HG03342 (cell line): ENCODE measurements at regions not wholly inside any gene's neighbourhood (a gene's known extent, or its start where the extent isn't known, plus 50 kb on each side); places are given as distances from the start of the nearest gene placed in this dataset.
A peak's percentile ranks its signal among the peaks of the same experiment; 100 is the strongest.

Experiments used
- ATAC-seq: cut with Tn5 transposase; IDR thresholded peaks from one replicate; pipeline ENCODE4 v1.9.1; 2021; ENCODE audit warnings: mild to moderate bottlenecking, moderate library complexity; ENCODE audit not compliant: unreplicated experiment

DNA sequence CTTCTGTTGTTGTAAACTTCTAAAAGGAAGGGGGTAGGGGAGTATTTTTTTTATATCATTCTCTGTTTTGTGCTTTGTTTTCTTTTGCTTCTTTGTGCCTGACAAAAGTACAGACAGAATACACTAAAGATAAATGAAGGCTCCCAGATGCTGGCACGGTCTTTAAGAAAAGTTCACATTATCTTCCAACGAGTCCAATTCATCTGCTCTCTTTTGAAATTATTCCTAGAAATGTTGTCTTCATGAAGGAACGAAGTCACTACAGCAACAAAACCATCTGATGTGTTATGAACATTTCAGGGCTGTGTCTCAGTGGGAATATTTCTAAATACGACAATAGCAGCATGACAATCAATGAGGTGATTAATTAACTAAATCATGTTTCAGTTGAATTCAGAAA, 813.8 kb upstream of the HTR2C start:
- ATAC-seq = no peak

DNA sequence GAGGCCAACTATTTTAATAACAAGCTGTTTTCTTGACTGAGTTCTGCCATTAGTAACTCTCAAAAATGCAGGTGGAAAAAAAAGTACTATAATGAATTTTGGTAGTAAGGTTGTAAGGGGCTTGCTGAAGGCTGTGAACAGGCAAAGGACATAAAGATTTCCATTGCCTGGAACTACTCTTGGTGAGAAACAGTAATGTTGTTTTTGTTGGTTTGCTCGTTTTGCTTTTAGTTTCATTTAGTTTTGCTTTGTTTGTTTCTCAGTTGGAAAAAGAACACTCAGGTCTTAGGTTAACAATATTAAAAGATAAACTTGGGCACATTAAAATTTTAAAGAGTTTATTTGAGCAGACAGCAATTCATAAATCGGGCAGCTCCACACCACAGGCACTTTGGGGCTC, 824.5 kb upstream of the HTR2C start:
- ATAC-seq = no peak

DNA sequence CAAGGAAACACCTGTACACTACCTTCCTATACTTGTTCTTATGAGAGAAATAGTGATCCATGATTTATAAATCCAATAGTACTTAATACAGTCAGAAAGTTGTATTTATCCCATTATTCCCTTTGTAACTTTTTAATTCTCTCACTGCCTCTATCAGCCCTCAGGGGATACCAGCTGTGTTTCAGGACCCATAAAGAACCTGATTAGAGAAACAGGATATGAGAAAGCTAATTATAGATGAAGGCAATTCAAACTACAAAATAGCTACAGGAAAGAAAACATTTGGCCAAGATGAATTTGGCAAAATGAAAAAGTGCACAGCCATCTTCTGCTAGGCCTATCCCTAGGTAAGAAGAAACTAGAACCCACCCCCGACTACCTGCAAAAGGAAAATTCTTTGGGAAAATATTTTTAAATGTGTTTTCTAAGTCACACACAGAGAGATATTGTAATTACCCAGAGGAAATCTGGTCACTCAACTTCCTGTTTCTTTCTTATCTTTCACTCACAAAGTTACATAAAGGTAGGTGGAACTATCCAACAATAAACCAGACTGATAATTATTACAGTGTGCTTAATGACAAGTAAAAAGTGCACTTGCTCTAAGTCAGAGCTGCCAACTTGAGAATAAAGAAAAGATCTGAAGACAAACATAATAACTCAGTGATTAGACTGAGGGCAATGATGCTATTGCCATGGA, 836.5 kb upstream of the HTR2C start:
- peak; percentile 60 for ATAC-seq

DNA sequence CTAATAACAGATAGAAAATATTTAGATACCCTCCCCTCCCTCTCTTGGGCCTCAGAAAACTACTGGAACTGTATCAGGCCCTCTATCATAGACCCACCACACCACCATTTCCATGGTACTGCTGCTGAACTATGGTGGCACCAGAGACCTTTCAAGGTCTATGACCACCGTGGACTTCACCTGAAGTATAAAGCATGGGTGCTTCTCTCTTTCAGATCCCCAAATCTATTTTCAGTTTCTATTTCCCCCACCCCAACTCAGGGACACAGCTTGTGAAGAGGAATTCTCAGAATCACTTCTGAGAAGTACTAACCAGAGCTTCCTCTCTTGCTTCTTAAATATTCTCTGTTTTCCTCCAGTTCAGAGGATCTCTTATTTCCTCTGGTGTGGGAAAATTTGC, 840.8 kb upstream of the HTR2C start:
- peak; percentile 73 for ATAC-seq

DNA sequence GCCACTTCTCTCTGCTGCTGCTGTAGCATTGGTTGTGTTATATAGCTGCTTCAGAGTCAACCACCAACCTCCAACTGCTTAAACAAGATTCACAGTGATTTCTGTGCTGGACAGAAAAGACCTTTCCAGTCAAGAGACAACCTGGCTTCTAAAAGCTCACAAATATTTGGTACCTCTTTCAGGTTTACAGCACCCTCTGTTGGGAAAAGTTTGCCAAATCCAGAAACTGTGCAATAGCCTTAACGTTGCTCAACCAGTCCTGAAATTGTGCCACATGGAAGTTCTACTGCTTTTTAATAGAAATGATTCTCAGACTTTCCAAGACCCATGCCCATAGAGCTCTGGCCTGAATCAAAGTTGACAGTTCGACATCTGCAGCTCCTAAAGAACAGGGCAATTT, 842.1 kb upstream of the HTR2C start:
- ATAC-seq = no peak

DNA sequence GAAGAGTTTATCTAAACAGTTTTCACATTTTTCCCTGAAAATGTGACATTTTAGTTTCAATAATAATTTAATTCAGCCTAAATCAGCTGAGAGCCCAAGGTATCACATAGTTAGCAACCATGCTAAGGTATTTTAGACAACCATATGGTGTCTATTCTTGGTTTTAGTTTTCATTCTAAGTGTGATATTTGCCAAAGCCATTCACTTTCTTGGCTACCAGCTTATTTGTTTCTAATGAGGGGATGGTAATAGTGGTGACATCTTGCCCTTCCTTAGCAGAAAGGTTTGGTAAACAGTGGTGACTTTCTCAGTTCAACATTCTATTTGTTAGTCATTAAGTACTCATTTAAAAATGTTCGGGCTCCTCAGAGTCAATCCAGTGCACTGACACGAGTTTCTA, 854.9 kb upstream of the HTR2C start:
- ATAC-seq = no peak

DNA sequence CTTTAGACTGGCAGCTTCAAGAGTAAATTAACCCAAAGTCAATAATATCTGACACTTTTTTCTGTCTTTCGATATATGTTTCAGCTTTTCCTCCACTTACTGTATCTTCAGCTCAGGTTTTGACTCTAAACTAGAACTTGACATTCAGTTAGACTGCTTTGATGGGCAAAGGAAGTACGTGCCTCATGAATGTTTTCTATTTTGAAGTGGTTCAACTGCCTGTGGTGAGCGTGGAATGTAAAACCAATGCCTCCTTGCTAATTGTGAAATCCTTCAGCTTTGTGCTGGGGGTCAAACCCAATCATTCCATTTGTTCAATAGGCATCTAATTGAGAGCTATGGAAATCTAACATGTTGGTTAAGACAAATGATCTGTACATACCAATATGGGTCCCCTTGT, 857.0 kb upstream of the HTR2C start:
- no peak for ATAC-seq

DNA sequence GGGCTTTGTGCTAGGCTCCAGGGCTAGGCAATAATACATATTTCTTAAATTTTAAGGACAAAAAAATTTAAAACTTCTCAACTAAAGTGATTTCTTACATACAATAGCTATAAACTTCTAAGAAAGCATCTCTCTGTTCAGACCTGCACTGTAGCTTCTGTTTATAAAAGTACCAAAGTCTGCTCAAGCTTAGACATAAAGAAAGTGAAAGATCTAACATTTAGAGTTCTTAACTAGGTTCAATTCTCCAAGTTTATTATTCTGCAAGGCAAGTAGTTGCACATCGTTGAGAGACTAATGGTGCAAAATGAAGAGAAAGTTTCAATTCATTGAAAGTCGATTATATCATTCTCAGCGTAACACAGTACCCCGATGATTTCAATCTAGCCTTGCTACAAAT, 857.4 kb upstream of the HTR2C start:
- ATAC-seq = peak; percentile 47

DNA sequence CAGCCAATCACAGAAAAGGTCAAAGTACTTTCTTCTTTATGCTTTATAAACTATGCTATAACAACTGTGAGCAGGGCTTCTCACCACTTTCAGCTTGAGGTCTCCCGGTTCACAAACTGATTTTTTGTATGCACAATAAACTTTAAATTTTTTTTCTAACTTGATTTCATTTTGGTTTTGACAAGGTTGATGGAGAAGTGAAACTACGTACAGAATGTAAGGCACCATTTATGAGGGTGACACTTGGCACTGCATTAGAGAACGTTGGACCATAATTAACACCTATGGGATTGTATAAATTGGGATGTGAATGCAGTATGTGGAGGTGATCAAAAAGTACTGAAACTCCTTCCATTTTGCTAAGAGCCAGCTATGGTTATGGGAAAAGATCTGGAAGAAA, 857.9 kb upstream of the HTR2C start:
- peak; percentile 46 for ATAC-seq

DNA sequence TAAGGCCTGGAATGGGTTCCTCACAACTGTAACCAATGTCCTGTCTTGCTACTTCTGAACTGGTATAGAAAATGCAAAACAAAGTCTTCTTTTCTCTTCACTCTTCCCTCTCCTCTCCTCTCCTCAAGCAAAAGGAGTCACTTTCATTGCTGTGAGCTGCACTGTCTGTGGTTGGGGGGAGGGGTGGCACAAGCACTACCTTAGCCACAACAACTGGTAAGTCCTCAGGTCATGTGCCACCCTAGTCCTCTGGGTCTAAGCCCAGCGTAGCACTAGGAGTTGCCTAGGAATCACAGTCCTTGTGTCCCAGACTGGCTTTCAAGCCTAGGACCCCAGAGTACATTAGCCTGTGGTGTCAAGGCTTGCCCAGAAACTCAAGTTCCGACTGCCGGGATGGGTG, 859.3 kb upstream of the AMOT start:
- ATAC-seq = no peak

DNA sequence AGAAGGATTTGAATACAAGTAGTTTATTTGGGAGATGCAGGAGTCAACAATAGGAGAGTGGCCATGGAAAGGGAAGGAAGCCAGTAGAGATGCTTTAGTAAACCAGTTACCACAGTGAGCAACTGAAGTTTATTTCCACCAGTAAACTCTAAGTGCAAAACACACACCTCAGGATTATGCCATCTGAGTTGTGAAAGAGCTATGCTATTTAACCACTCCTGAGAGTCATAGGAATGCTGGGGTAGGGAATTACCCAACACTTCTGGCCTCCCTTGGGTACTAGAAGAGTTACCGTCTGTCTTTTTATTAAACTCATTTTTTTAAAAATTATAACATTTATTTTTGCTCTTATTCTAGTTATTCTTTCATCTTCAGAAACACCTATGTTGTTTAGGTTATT, 834.6 kb upstream of the AMOT start:
- no peak for ATAC-seq

DNA sequence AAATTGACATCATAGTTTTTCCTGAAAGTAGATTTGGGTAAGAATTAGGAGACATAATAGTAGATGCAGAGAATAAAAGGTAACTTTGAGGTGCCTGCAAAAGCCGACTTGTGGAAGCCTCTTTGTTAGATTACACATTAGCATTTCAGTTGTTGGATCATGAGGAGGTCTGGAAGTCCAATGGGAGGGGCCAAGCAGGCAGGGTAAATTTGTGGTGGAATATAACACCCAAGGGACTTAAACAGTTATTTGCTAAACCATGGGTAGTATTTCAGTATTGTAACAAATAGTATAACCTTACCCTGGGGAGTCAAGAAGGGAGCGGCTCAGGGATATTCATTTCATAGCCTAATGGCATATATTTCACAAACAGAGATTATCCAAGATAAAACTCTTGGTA, 810.7 kb upstream of the AMOT start:
- no peak for ATAC-seq

DNA sequence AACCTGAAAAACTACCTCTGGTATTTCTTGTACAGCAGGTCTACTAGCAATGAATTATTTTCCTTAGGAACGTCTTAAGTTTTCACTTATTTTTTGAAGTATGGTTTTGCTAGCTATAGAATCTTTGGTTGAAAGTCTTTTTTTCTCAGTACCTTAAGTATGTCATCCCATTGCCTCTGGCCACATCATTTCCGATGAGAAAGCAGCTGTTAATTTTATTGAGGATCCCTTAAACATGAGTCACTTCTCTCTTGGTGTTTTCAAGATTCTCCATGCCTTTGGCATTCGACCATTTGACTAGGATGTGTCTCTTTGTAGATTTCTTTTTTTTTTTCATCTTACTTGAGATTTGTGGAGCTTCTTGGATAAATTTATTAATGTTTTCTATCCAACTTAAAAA, 803.8 kb upstream of the AMOT start:
- ATAC-seq = no peak

DNA sequence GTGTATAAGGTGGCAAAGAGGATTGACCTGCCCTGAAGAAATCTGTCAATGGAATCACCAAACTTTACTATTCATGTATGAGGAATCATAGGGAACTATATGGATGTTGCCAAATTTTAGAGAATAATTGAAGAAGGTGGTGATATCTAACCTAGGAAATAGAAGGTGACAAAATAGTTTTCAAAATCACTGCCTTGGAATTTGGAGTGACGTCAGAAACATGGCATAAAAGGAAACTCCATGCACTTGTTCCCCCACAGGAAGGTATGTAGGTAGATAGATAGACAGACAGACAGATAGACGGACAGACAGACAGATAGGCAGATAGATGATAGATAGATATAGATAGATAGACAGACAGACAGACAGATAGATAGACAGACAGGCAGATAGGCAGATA, 793.9 kb upstream of the AMOT start:
- ATAC-seq = no peak

DNA sequence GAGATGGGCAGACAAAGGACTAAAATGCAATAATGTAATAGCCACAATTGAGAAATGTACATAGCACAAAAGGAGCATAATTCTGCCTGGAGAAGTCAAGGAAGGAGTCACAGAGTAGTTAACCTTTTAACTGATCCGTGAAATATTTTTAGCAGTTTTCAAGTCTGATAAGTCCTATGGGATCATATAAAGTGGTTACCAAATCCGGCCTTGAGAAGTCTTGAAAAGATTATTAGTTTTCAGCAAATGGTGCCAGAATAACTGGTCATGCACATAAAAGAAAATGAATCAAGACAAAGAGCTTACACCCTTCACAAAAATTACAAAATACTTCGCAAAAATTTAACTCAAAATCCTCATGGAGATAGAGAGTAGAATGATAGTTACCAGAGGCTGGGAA, 788.7 kb upstream of the AMOT start:
- ATAC-seq = no peak

DNA sequence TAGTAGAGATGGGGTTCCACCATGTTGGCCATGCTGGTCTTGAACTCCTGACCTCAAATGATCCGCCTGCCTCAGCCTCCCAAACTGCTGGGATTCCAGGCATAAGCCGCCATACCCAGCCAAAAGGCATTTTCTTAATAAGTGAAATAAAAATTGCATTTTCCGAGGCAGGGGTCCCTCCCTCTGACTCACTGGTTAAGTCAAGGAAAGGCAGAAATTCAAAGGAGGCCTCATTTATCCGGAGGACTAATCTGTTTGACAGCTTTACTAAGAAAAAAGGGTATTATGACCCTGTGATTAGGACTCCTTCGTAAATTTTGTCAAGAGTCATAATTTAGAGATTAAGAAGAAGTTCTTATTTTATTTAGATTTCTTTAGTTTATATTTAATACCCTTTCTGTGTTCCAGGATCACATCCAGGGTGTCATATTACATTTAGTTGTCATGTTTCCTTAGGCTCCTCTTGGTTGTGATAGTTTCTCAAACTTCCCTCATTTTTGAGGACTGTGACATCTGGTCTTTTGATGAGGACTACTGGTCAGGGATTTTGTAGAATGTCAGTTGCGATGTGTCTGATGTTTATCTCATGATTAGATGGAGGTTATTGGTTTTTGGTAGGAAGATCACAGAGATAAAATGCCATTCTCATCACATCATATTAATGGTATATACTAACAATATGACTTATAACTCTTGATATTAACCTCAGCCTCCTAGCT, 753.7 kb upstream of the AMOT start:
- ATAC-seq = no peak

DNA sequence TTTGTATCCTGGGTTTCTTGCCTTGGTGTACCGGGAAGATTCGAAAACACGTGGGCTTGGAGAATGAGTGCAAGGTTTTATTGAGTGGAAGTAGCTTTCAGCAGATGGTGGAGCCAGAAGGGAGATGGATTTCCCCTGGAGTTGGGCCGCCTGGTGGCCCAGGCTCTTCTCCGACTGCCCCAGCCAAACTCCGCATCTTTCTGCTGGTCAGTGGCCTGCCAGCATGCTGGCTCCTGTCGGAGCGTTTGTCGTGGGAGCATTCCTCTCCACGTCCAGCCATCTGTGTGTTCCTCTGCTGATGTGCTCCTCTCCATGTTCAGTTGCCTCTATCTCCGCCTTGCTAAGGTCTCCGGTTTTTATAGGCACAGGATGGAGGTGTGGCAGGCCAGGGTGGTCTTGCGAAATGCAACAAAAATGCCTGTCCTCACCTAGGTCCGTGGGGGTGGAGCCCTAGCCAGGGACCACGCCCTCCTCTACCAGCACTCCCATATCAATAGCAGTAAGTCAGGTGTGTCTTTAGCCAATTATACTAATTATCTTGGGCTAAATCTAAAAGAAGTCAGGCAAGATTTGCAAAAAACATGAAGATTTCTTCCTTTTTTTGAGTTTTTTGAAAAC, 745.8 kb upstream of the AMOT start:
- ATAC-seq = no peak

DNA sequence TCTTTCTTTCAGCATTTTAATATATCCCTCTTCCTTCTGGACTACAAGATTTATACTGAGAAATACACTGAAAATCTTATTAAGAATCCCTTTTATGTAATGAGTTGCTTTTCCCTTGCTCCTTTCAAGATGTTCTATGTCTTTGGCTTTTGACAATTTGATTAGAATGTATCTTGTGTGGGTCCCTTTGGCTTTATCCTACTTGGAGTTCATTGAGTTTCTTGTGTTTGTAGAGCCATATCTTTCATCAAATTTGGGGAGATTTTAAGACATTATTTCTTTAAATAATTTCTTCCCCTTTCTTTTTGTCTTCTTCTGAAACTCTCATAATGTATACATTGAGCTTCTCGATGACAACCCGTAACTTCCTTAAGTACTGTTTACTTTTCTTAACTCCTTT, 739.9 kb upstream of the AMOT start:
- no peak for ATAC-seq

DNA sequence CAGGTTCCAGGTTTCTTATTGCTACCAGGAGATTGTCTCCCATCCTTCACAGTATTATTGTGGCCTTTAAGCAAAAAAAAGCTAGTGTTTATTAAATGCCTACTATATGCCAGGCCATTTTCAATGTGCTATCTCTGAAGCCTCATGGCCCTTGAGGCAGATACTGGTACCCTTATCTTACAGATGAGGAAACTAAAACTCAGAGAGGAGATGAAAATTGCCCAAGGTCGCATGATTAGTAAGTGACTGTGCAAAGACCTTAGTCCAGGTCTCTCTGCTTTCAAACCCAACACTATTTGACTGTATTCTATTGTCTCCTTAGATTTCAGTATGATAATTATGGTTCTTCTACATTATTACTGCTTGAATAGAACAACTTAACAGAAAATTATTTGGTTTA, 717.9 kb upstream of the AMOT start:
- ATAC-seq = no peak

DNA sequence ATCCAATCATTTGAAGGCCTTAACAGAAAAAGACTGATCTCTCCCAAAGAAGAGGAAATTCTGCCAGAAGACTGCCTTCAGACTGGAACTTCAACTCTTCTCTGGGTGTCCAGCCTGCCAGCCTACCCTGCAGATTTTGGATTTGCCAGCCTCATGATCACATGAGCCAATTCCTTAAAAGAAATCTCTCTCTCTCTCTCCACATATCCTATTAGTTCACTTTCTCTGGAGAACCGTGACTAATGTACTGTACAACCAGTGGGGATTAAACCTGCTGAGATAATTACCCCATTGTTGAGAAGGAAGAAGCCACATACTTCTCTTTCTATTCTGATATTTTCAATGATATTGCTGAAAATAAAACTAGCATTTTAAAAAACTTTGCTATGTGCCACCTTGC, 711.3 kb upstream of the AMOT start:
- ATAC-seq = no peak

DNA sequence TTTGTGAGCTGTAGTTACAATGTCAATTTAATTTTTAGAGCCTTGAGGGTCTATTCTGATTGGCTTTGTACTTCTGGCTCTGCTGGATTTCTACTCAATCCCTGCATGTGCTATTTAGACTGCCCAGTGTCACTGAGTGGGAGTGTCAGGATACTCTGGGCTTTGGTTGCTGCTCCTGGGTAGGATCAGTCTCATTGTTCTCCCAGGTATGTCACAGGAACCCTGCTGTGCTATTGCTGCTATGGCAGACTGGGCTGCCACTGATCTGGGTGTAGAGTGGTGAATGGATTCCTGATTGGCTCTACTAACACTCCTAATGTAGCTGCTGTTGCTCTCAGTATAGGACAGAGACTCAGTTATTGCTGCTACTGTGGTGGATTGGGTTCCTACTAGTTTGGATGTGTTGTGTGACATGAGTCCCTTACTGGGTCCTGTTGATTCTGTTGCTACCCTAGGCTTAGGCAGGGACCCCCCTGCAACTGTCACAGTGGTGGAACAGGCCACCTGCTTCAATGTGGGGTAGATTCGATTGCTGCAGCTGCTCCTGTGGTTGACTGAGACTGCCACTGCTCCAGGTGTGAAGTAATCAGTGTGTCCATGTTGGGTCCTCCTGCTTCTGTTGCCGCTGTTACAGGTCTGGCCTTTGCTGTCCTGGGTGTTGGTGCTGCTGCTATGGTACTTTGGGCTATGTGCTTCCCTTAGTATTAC, 707.8 kb upstream of the AMOT start:
- no peak for ATAC-seq

DNA sequence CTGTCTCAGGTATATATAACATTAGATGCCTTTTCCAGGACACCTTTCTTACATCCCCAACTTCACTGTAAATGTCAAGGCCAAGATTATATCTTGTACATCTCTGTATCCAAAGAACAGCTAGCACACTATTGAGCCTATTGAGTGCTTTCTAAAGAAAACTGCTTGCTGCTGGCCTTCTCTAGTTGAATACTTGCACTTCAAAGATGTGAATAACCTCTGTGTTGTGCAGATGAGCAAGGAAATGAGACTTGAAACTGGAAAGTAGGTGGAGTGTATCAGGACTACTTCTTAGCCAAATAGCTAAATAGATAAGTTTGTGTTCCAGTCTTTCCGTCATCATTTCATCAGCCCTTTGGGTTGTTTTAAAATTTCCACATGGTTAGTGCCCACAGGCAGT, 704.4 kb upstream of the AMOT start:
- ATAC-seq = no peak
